GM18907 (cell line): ENCODE measurements at regions not wholly inside any gene's neighbourhood (a gene's known extent, or its start where the extent isn't known, plus 50 kb on each side); places are given as distances from the start of the nearest gene placed in this dataset.

Experiments used
- ATAC-seq: cut with Tn5 transposase; IDR thresholded peaks from one replicate; pipeline ENCODE4 v1.9.1; 2021; ENCODE audit warnings: mild to moderate bottlenecking, moderate library complexity; ENCODE audit not compliant: unreplicated experiment

DNA sequence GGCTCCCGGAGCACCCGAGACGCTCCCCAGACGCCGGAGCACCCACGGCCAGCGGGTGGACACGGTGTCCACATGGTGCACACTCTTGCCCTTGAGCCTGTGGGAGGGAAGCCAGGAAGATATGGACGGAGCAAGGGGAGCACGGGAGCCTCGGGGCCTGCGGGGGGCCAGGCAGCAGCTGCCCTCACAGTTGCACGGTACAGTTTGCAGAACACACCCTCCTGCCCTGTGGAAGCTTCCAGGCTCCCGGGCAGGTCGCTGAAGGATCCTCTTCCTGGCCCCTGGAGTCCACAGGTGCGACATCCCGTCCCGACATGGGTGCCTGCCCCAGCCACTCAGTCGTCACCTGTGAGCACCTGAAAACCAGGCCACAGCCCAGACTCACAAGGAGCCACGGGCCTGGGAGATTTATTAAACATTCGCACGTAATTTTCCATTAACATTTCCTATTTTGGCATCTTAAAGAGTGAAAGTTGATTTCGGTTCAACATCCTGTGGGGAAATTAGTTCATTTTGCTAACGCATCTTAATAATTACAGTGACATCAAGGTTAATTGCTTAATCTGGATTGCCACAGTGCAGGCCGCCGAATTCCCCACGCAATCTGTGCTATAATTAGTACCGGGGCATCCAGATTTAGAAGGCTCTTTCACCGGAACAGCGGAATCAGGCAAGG, 253.3 kb downstream of the BRD1 start:
- ATAC-seq: no peak

DNA sequence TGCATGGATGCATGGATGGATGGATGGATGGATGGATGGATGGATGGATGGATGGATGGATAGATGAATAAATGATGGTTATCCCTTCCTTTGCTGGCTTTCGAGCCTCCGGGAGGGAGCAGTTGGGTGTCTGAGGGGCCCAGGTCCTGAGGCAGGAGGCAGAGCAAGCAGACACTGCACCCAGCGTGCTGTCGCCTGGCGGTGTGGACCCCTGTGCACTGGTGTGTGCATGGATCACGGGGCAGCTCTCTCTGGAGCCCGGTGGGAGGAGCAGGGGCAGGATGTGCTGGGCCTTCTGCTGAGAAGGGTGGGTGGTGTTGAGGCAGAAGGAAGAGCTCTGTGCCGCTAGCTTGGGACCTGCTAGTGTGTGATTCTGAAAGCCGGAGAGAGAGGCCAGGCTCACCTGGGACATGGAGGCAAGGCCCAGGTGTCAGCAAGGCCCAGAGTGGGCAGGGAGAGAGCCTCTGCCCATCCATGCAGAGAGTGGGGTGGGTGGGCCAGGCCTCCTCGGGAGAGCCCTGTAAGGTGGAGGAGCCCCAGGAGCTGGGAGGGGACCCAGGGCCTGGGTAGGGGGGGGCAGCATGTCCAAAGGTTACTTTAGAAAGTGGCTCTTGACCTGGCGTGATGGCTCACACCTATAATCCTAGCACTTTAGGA, 254.4 kb downstream of the BRD1 start:
- no peak for ATAC-seq

DNA sequence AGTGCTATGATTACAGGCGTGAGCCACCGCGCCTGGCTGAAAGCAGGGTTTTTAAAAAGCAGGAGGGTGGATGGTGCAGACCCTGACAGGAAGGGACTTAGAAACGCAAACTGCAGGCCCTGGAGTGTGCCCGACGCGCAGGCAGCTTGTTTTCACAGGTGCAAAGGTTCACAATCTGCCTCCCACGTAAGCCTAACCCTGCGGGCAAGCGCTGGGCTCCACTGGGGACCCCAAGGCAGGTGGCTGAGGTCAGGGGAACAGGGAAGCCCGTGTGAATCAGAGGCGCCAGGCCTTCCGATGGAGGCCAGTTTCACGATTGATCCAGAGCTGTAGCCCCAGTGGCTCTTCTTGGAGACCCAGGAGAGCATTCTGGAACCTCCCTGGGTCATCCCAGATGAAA, 256.3 kb downstream of the BRD1 start:
- no peak for ATAC-seq

DNA sequence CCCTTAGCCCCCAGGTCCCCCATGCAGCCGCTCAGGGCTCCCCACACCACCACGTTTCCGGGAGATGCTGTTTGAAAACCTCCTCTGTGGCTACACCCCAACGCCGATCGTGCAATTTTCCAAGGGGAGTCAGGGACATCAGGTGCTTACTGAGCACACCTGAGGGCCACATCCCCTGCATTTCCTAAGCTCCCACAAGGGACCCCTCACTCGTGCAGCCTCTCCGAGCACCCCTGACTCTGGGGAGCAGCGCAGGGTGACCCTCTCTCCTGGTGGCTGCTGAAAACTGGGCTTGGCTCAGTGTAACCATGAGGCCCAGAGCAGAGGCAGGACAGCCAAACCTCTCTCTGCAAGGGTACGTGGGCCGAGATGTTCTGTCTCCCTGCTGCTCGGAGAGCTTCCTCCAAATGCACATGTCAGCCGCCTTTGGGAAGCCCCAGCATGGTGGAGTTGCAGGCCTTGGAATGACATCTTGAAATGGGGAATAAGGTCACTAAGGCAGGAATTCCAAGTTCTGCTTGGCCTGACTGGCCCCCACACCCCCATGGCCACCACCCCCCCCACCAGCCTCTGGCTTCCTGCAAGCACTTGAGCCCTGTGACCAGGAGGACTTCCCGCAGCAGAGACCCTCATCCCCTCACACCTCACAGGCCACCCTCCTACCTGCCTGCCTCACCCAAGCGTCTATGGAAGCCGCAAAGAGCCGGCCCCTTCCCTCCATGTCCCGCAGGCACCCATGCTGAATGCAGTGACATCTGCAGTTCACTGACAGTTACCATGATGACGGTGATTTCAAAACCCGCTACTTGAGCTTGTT, 257.4 kb downstream of the BRD1 start:
- ATAC-seq: no peak

DNA sequence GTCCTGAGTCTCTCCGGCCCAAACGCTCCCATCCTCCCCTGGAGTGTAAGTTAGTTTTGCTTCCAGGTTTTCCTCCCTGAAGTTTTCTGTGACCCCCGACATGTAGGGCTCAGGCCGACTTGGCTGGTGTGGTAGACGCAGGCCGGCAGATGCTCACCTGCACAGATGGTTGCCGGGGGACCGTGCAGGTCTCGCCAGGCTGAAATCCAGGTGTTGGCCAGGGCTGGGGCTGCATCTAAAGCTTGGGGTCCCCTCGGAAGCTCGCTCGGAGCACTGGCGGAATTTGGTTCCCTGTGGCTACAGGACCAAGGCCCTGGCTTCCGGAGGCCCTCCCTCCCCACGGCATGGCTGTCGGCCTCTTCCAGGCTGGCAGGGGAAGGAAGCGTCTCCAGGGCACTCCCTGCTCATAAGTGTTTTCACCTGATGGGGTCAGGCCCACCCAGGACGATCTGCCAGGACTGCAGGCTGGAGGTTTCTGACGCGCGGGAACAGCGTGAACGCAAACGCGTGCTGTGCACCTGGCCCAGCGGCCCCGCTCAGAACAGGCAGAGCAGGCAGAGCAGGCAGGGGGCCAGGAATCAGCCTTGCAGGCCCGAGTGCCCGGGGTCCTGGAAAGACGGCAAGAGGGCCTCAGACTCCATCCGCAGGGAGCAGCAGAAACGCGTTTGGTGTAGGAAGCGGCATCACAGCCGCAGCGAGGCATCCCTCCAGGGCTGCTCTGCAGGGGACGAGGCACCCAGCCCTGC, 258.2 kb downstream of the BRD1 start:
- ATAC-seq: no peak

DNA sequence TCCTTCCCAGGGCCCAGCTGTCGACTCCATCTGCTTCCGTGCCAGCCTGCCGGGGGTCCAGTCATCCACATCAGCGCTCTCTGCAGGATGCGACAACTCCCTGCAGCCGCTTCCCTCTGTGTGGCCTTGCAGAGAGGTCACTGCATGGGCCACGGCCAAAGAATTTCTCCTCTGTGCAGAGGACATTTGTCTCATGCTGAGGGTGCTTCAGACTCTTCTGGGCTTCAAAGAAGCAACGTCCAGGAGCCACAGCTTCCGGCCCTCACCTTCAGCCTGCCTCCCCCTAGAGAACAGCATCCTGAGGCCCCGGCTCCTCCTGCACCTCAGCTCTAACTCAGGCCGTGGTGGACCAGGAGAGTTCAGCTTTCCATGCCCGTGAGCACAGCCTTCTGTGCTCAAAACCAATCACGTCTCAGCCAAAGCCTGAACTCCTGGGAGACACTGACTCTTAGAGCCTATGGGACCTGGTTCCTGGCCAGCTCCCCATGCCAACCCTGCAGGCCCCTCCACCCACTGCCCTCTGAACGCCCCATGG, 258.9 kb downstream of the BRD1 start:
- no peak for ATAC-seq

DNA sequence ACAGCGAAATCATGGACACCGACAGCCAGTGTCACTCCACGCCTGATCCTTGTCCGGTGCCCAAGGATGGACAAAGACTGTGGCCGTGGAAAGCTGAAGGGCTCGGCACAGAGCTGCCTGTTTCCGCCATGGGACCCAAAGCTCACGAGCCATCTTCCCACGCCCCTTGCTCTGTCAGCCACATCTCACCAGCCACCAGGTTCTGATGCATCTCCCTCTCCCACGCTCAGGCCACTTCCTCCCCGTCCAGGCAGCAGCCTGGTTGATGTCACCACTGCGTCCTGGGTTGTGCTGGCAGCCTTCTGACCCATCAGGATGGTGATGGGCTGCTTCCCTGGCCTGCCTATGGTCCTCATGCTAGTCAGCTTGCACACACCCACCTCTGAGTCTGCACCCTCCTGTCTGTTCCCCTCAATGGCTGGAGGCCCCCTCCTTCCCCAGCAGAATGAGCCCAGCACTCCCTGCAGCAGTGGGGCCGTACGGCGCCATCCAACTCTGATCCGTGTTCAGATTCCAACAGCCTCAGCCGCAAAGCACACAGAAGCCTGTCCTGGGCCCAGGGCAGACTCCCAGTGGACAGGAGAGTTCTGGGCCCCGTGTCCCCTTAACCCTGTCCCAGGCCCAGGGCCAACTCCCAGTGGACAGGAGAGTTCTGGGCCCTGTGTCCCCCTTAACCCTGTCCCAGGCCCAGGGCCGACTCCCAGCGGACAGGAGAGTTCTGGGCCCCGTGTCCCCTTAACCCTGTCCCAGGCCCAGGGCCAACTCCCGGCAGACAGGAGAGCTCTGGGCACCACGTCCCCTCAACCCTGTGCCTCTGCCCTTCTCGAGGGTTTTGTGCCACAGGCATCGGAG, 259.5 kb downstream of the BRD1 start:
- ATAC-seq: no peak

DNA sequence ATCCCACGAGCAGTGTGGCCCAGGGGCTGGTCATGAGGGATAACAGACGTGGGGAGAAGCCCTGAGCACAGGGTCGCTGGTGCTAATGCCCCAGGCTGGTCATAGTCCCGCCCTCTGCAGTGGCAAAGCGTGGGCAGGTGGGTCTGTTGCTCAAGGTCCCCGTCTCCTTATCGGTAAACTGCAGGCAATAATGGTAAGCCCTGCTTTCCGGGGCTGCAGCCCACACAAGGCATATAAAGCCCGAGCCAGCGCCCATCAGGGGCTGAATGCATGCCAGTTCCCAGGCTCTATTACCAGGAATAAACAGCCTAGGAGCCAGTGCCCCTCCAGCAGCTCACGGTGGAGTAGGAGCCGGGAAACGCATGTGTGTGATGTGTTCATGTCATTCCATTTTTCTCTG, 261.0 kb downstream of the BRD1 start:
- no peak for ATAC-seq

DNA sequence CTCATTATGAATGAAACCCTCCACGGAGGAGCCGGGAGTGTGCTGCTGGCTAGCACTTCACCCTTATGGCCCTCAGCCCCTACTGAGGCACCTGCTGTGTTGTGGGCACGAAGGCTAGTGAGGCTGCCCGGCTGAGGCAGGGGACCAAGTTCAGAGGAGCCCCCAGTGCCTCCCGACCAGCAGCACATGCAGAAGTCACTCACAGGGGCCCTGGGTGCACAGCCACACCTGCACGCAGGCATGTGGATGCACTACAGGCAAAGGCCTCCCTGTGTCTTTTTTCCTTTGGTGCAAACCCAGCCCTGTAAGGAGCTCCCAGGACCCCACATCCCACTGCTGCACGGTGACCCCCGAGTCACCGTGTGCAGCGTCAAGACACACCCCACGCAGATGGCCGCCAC, 261.5 kb downstream of the BRD1 start:
- ATAC-seq: no peak

DNA sequence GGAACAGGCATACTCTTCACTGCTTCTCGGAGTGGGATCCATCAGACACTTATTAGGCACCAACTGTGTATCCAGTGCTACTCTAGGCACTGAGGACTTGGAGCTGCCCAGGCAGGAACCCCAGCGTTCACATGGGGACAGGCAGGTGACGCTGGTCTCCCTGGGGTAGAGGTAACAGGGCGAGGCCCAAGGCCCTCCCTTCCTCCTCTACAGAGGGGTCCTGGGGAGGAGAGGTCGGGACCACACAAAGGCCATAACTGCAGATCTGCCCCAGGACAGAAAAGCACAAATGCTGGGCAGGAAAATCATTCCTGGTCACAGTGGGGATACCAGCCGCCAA, 262.2 kb downstream of the BRD1 start:
- ATAC-seq: no peak

DNA sequence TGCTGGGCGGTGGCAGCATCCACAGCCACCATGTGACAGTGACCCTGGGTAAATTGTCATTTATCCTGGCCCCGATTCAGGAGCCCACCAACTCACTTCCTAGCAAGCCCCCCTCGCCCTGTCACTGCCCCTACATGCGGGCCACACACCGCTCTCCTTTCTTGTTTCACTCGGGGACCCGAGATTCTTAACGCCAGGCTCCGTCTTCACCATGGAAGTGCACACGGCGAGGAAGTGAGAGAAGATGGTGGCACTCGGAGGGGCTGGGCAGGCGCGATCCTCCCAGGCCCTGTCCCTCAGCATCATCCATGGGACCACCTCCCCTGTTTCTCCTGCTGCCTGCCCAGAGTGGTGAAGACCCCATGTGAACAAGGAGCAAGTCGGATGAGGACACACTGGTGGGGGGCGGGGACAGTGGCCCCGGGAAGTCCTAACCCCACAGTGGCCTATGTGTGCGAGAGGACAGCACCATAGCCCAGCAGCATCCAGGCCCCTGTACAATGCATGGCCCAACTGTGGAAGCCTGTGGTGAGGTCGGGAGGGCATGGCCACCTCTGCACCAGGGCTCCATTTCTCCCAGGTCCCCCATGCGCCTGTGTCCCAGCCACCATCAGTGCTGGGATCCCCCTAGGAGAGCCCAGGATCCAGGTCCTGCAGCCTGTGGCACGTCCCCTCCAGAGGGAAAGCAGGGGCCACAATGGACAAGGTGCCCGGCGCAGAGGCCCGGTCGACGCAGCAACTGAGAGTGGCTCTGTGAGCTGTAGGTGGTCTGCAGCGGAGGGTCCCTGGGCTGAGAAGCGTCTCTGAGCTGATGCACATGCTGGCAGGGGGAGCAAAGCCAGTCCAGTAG, 262.8 kb downstream of the BRD1 start:
- no peak for ATAC-seq

DNA sequence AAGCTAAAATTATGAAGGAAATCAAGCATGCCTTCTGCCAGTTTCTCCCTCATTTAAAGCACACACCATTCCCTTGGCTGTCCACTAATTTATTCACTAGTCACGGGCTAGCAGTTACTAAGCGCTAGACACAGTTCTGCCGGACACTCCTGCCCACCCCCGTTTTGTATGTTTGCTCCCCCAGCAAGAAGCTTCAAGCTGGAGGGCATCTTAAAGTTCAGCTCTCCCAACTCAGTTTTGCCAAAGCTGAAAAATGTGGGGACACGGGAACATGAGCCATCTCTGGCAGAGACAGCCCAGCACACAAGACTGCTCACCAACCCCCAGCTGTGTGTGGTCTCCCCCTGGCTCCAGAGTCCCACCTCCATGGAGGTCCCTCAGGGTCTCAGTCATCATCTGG, 263.6 kb downstream of the BRD1 start:
- no peak for ATAC-seq

DNA sequence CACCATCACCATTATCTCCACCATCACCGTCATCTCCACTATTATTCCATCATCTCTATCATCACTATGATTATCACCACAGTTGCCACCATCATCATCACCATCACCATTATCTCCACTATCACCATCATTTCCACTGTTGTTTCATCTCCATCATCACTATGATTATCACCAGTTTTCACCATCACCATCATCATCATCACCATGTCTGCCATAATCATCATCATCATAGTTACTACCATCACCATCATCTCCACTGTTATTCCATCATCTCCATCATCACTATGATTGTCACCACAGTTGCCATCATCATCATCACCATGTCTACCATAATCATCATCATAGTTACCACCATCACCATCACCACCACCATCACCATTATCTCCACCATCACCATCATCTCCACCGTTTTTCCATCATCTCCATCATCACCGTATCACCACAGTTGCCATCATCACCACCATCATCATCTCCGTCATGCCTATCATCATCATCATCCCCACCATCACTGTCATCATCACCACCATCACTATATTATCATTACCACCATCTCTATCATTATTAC, 264.9 kb downstream of the BRD1 start:
- ATAC-seq: no peak

DNA sequence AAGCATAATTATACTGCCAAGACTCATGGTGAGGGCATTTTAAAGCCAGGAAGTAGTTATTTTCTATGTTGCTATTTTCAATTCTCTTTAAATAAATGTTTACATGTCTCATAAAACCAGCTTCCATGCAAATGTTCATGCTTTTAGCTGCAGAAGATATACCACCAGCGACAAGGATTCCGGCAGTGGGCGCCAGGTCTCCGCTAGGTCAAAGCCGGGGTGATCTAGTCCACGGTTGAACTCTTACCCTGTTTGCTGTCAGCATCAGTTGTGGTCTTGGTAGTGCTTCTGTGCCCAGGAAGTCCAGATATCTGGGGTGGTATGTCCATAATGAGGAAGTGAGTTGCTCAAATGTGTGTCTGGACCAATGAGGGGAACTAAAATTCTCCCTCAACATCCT, 265.7 kb downstream of the BRD1 start:
- ATAC-seq: no peak

DNA sequence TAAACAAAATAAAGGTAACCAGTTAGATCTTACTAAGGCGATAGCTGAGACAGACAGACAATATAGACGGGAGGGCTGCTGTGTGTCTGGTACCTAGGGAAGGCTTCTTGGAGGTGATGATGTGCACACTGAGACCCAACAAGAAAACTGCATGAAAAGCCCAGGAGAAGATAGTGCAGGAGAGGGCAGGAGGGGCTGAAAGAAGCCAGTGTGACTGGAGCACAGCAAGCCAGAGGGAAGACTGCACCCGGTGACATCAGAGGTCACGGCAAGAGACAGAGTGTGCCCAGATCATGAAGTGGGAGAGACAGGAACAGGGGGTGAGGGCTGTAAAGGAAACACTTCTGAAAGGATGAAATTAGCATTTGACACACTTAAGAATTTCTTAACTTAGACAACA, 266.3 kb downstream of the BRD1 start:
- no peak for ATAC-seq

DNA sequence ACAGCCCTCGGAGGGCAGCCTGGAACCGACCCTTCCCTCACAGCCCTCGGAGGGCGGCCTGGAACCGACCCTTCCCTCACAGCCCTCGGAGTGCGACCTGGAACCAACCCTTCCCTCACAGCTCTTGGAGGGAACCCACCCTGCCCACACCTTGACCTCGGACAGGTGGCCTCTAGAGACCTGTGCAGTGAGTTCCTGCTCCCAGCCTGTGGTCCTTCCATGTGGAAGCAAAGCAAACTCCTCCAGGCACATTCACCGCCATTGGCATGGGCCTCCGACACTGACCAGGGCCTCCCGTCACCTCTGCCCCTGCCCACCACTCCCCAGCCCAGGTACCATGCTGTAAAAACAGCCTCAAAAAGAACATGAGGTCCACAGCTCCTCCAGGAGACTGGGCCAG, 272.1 kb downstream of the BRD1 start:
- no peak for ATAC-seq

DNA sequence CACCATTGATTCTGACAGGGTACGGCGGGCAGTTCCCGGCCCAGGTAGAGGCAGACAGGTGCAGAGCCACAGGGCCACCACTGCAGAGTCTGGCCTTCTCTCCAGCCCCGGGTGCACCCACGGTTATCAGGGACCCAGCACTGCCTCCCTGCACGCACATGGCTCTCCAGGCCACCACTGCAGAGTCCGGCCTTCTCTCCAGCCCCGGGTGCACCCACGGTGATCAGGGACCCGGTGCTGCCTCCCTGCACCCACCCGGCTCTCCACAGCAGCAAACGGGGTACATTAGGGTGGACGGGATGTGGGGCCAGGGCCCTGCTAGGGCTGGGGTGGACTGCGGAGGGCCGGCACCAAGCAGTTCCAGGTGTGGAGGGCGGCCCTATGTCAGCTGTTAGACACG, 272.9 kb downstream of the BRD1 start:
- no peak for ATAC-seq

DNA sequence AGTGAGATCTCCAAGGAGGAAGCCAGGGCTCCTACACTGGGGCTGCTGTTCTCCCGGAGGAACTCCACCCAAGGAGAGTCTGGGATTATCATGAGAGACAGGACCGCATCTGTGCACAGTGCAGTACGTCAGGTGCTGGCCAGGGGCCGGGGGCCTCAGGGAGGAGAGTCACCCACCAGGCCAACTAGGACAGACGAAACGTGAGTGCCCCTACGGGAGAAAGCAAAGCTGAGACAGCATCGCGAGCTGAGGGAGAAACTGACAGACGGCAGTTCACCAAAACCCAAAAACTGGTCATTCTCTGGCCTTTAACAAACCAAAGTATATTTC, 273.4 kb downstream of the BRD1 start:
- no peak for ATAC-seq
